NB4 (cell line): ENCODE measurements at regions not wholly inside any gene's neighbourhood (a gene's known extent, or its start where the extent isn't known, plus 50 kb on each side); places are given as distances from the start of the nearest gene placed in this dataset.

Experiments
- CTCF ChIP-seq: IDR thresholded peaks from one replicate; pipeline ENCODE4 v1.5.1; 2012; ENCODE audit warnings: low read depth, low read length
- MAX ChIP-seq: IDR thresholded peaks from 2 replicates; pipeline ENCODE4 v1.6.1; 2011; ENCODE audit warnings: low read depth, low read length
- POLR2A ChIP-seq: IDR thresholded peaks from 2 replicates; pipeline ENCODE4 v1.6.1; 2011; ENCODE audit warnings: mild to moderate bottlenecking; ENCODE audit not compliant: insufficient read length; ENCODE audit errors: extremely low read depth

- no peak for TF ChIP-seq CTCF
- no peak for TF ChIP-seq MAX
- TF ChIP-seq POLR2A: no peak
Observed at GRCh38 chr12:111308473-111308872, 60.4 kb downstream of the PHETA1 start.
